Activated CD4-positive, alpha-beta memory T cell treated with anti-CD3 and anti-CD28 coated beads for 36 hours (primary cell): ENCODE measurements at regions not wholly inside any gene's neighbourhood (a gene's known extent, or its start where the extent isn't known, plus 50 kb on each side); places are given as distances from the start of the nearest gene placed in this dataset.
A peak's percentile ranks its signal among the peaks of the same experiment; 100 is the strongest.

Experiments
- CTCF ChIA-PET: fragments of 350-600 bp; sonication (Branson Sonifier 250); formaldehyde crosslinking; loops from one replicate; lab custom pipeline; 2021; ENCODE audit warnings: antibody characterized with exemption, inconsistent platforms; lab: Charles Lee
- POLR2A ChIA-PET: fragments of 350-600 bp; sonication (Branson Sonifier 250); formaldehyde crosslinking; loops from one replicate; lab custom pipeline; 2021; ENCODE audit warnings: antibody characterized with exemption; lab: Charles Lee
- DNase-seq: peaks from one replicate; pipeline ENCODE4 v3.0.0-alpha.2; 2020
- H3K27ac Mint-ChIP-seq: one replicate; pipeline ENCODE4 v1.8.0; 2021; ENCODE audit warnings: mixed read lengths
- H3K27me3 Mint-ChIP-seq: one replicate; pipeline ENCODE4 v1.8.0; 2021; ENCODE audit warnings: mixed read lengths
- H3K36me3 Mint-ChIP-seq: one replicate; pipeline ENCODE4 v1.8.0; 2021; ENCODE audit warnings: mixed read lengths
- H3K4me1 Mint-ChIP-seq: one replicate; pipeline ENCODE4 v1.8.0; 2021; ENCODE audit warnings: low read depth, mixed read lengths
- H3K4me3 Mint-ChIP-seq: one replicate; pipeline ENCODE4 v1.8.0; 2021; ENCODE audit warnings: mild to moderate bottlenecking, mixed read lengths
- H3K9me3 Mint-ChIP-seq: one replicate; pipeline ENCODE4 v1.8.0; 2021; ENCODE audit warnings: mixed read lengths
- intact Hi-C: fragments of 100-400 bp; cut with micrococcal nuclease; formaldehyde crosslinking; loops from one replicate; pipeline ENCODE4 v1.15.1; 2023

DNA sequence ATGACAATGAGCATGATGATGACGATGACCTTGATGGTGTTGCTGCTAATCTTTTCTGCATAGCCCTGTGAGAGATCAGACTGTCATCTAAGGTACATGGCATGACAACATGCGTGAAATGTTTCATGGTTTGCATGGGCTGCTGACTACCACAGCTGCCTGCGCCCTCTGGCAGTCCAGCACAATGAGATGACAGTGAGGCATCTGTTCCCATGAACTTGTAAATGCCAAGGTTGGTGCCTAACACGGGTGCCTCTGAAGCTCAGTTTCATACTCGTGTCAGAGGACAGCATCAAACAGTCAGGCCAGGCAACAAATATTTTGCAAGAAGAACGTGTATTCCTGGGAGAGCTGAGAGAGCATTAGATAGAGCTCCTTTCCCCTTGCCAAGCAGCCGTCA is 122.0 kb upstream of the PRKCQ start:
- ChIA-PET CTCF (no interaction called here), POLR2A (no interaction called here)
- H3K9me3 Mint-ChIP-seq = no peaks in the 10 kb centered on the region
- intact Hi-C loops = no loop called here
- H3K27ac Mint-ChIP-seq = no peak overlapping the region
- H3K27me3 Mint-ChIP-seq = peaks cover 14% of the 10 kb centered on the region
- no peaks in the 10 kb centered on the region for H3K4me1 Mint-ChIP-seq
- DNase-seq = no peak
- no peaks in the 10 kb centered on the region for H3K36me3 Mint-ChIP-seq
- no peak overlapping the region for H3K4me3 Mint-ChIP-seq

DNA sequence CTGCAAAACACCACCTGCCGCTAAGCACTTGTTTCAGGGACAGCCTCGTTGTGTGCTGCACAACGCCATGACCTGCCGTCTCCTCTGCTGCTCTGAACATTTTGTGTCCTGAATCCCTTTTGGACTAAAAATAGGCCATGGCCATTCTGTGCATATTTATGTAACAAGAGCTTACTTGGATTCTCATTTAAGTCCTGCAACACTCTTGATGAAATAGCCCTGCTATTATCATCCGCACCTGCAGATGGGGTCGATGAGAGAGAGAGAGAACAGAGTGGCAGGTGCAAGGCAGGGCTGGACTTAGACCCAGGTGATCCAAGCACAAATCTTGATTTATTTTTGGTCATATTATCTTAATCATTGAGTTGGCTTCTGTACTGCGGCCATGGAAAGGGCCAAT is 121.2 kb upstream of the PRKCQ start:
- H3K36me3 Mint-ChIP-seq = no peaks in the 10 kb centered on the region
- no peaks in the 10 kb centered on the region for H3K9me3 Mint-ChIP-seq
- POLR2A ChIA-PET = no interaction called here
- no peak overlapping the region for H3K27ac Mint-ChIP-seq
- DNase-seq = no peak
- CTCF ChIA-PET = no interaction called here
- H3K4me3 Mint-ChIP-seq = no peak overlapping the region
- no peaks in the 10 kb centered on the region for H3K4me1 Mint-ChIP-seq
- H3K27me3 Mint-ChIP-seq = peaks cover 11% of the 10 kb centered on the region
- intact Hi-C loops = no loop called here

DNA sequence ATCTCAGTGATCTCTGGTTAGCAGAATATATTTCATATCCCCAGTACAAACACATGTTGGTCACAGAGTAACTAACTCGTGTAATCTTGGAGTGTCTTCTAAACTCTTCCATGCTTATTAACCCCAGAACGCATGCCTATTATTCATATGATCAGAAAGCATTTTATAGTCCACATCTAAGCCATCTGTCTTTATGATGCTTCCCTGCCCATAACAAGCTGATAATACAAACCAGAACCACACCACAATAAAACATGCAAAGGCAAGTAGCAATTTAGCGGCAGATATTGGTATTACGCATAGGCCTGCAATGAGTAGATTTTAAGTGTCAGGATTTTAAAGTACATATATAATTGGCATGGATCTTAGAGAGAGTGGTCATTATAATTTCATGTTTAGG is 120.0 kb upstream of the PRKCQ start:
- Mint-ChIP-seq H3K27me3 (peaks cover 8% of the 10 kb centered on the region), H3K27ac (no peak overlapping the region), H3K36me3 (no peaks in the 10 kb centered on the region), H3K4me1 (peaks cover 5% of the 10 kb centered on the region), H3K9me3 (no peaks in the 10 kb centered on the region), H3K4me3 (no peak overlapping the region)
- POLR2A ChIA-PET = no interaction called here
- DNase-seq = no peak
- CTCF ChIA-PET = no interaction called here
- intact Hi-C loops = no loop called here

DNA sequence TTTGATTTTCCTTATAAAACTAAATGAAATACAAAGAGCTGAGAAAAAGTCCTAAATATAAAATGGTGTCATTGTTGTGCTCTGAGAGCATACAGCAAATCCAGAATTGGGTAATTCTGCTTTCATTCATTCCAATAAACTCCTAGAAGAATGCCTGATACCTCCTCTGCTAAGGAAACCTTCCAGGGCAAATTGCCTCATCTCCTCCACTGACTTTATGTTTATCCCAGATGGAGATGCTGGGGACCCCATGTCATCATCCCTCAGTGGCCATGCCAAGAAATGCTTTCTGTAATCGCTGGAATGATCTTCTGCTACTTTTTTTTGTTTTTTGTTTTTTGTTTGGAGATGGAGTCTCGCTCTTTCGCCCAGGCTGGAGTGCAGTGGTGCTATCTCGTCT is 119.3 kb upstream of the PRKCQ start:
- POLR2A ChIA-PET = no interaction called here
- peaks cover 6% of the 10 kb centered on the region for H3K27me3 Mint-ChIP-seq
- intact Hi-C loops = no loop called here
- H3K4me1 Mint-ChIP-seq = peaks cover 8% of the 10 kb centered on the region
- H3K9me3 Mint-ChIP-seq = no peaks in the 10 kb centered on the region
- no peak overlapping the region for H3K4me3 Mint-ChIP-seq
- DNase-seq = no peak
- no peaks in the 10 kb centered on the region for H3K36me3 Mint-ChIP-seq
- no peak overlapping the region for H3K27ac Mint-ChIP-seq
- CTCF ChIA-PET = no interaction called here

DNA sequence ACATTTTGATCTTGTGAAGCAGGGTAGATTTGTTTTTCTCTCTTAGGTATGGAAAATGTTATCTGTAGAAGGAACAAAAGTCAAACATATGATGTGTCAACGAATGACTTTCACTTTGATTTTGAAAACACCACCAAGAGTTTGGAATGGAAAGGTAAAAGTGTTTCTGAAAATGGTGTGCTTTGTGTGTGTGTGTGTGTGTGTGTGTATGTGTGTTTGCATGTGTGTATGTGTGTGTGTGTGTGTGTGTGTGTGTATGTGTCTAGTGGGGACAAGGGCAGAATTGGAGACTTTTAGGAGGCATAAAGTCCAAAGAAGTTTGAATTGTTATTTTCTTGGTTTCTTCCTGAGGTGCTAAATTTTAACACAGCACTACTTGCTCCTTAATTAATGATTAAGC is 115.4 kb upstream of the PRKCQ start:
- H3K27me3 Mint-ChIP-seq = peaks cover 7% of the 10 kb centered on the region
- ChIA-PET POLR2A (no interaction called here), CTCF (no interaction called here)
- no peaks in the 10 kb centered on the region for H3K9me3 Mint-ChIP-seq
- H3K4me1 Mint-ChIP-seq = peaks cover 8% of the 10 kb centered on the region
- H3K36me3 Mint-ChIP-seq = no peaks in the 10 kb centered on the region
- intact Hi-C loops = no loop called here
- DNase-seq = no peak
- no peak overlapping the region for H3K4me3 Mint-ChIP-seq
- H3K27ac Mint-ChIP-seq = no peak overlapping the region

DNA sequence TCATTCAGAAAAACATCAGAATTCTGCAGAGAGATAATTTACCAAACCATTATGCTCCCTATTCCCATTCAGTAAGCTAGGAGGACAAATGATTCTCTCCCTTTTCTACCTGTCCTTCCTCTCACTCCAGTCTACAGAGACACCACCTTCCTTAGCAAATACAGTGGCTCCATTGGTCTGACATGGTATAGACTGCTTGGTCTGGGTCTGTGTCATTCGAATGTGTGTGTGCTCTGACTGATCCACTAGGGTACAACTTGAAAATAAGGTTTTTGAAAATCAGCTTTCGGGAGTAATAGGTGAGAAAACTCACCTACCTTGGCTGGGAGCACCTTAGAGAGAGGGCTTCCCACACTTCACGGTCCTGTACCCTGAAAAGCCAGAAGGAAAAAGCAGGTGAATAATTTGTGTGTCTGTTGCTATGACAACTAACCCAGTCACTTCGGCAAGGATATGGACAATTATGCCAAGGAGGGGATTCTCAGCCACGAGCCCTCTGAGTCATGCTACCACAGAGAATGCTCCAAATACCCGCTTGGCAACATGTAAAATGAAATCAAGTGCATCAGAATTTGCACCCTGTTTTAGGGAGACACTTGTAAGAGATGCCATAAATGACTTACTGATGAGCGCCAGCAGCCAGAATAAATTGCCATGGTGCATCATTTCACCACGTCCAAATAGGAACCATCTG is 114.5 kb upstream of the PRKCQ start:
- POLR2A ChIA-PET = interaction anchor here (0.6 kb wide), 1 partner anchor 644 kb away, joined by 4 read pairs; no protein-coding TSS in a partner anchor
- H3K27ac Mint-ChIP-seq = no peak overlapping the region
- no peak overlapping the region for H3K4me3 Mint-ChIP-seq
- H3K9me3 Mint-ChIP-seq = no peaks in the 10 kb centered on the region
- no peaks in the 10 kb centered on the region for H3K36me3 Mint-ChIP-seq
- CTCF ChIA-PET = interaction anchor here (0.7 kb wide), 1 partner anchor 993 kb away, joined by 3 read pairs; no protein-coding TSS in a partner anchor
- H3K4me1 Mint-ChIP-seq = peaks cover 8% of the 10 kb centered on the region
- DNase-seq = peak; percentile 38
- peaks cover 5% of the 10 kb centered on the region for H3K27me3 Mint-ChIP-seq
- intact Hi-C loops = no loop called here

DNA sequence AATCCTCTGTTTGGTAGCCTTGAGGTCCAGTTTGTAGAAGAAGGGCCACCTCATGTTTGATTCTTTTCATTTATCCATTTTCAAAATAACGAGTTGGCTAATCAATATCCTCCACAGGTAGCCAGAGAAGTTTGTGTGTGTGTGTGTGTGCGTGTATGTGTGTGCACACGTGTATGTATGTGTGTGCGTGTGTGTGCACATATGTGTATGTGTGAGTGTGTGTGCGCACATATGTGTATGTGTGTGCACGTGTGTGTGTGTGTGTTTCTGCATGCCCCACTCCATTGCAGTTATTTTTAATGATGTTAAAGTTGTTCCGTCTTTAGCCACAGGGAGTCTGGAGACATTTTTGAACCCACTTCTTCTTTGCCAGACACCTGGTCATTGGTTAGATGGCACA is 112.8 kb upstream of the PRKCQ start:
- H3K27ac Mint-ChIP-seq = no peak overlapping the region
- H3K36me3 Mint-ChIP-seq = no peaks in the 10 kb centered on the region
- peaks cover 9% of the 10 kb centered on the region for H3K27me3 Mint-ChIP-seq
- CTCF ChIA-PET = no interaction called here
- DNase-seq = no peak
- intact Hi-C loops = no loop called here
- H3K4me3 Mint-ChIP-seq = no peak overlapping the region
- peaks cover 8% of the 10 kb centered on the region for H3K4me1 Mint-ChIP-seq
- H3K9me3 Mint-ChIP-seq = no peaks in the 10 kb centered on the region
- POLR2A ChIA-PET = no interaction called here

DNA sequence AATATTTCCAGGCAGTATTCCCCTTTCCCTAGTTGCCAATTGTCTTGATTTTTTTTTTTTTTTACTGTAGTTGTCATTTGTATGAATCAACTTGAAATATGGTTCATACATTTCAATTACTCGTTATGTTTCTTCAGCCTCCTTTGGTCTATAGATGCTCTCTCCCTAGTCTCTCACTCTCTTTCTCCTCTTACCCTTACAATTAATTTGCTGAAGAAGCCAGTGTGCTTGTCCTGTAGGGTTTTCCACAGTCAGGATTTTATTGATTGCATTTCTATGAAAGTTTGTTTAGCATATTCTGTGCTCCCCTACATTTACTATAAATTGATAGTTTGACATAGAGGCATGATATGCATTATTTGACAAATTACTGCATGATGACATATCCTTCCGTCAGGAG is 112.0 kb upstream of the PRKCQ start:
- no peak for DNase-seq
- peaks cover 10% of the 10 kb centered on the region for H3K27me3 Mint-ChIP-seq
- ChIA-PET POLR2A (no interaction called here), CTCF (no interaction called here)
- H3K4me1 Mint-ChIP-seq = peaks cover 8% of the 10 kb centered on the region
- H3K27ac Mint-ChIP-seq = no peak overlapping the region
- H3K36me3 Mint-ChIP-seq = no peaks in the 10 kb centered on the region
- no peaks in the 10 kb centered on the region for H3K9me3 Mint-ChIP-seq
- no peak overlapping the region for H3K4me3 Mint-ChIP-seq
- intact Hi-C loops = no loop called here

DNA sequence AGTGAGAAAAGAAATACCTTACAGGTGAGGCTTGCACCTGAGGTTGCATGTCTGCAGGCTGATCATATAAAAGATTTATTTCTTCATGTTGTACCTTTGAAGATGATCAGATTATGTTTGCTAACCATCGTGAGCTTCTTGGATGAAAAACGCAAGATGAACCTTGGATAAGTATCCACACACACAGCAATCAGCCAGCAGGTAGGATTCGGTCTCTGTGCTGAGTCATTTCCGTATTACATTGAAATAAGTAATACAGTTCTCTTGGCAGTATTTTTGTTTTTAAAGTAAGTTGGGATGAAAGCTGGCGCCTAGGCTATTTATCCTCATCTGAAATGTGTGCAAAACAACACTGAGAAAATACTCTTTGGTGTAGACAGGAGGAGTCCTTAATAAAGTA is 109.0 kb upstream of the PRKCQ start:
- Mint-ChIP-seq H3K4me3 (no peak overlapping the region), H3K4me1 (no peaks in the 10 kb centered on the region), H3K27me3 (peaks cover 10% of the 10 kb centered on the region), H3K9me3 (no peaks in the 10 kb centered on the region), H3K36me3 (no peaks in the 10 kb centered on the region), H3K27ac (no peak overlapping the region)
- no peak for DNase-seq
- CTCF ChIA-PET = interaction anchor here (1.0 to 1.4 kb wide), 2 partner anchors 9 to 12 kb away, joined by 3 to 4 read pairs; no protein-coding TSS in a partner anchor
- intact Hi-C loops = no loop called here
- POLR2A ChIA-PET = no interaction called here

DNA sequence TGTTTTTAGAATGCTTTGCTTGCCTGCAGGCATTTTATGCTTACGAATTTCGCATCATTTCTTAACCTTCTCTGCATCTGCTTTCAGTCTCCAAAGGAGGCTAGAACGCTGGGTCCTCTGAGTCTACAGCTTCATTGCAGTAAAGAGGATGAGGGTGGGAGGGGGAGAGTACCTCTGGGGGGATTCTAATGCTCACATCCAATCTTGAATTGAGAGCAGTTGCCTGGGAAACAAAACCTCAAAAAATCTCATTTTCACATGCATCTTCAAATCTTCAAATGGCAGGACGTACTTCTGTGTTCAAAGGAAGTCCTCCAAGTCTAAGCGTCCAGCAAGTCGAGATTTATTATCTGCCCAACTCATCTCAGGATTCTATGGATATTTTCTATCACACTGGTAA is 100.7 kb upstream of the PRKCQ start:
- CTCF ChIA-PET = interaction anchor here (1.0 to 1.6 kb wide), 4 partner anchors 13 to 273 kb away, joined by 3 to 10 read pairs (median 8); no protein-coding TSS in a partner anchor

DNA sequence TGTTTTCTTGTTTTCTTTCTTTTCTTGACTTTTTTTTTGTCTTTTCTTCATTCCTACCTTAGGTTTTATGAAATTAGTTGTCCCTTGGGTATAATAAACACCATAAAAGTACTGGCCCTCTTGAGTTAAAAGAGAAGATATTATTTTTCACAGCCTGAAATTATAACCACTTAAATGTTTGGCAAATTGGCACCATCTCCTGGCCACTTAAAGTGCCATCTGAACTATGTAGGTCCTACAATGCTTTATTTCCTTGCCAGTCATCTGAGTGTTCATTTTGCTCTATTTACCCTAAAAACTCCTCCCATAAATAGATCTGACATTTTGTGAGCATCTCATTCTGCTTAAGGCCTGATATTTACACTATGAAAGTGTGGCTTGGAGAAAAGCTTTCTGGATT is 98.9 kb upstream of the PRKCQ start:
- ChIA-PET POLR2A (interaction anchor here (0.7 to 1.4 kb wide), 2 partner anchors 258 to 268 kb away, joined by 3 to 6 read pairs; no protein-coding TSS in a partner anchor), CTCF (interaction anchor here (0.8 to 2.2 kb wide), 30 partner anchors 8 to 477 kb away, joined by 3 to 27 read pairs (median 5); partner anchors contain the start of genes PFKFB3 and PRKCQ)
- H3K9me3 Mint-ChIP-seq = no peaks in the 10 kb centered on the region
- peaks cover 6% of the 10 kb centered on the region for H3K27me3 Mint-ChIP-seq
- H3K36me3 Mint-ChIP-seq = no peaks in the 10 kb centered on the region
- no peak for DNase-seq
- H3K4me3 Mint-ChIP-seq = no peak overlapping the region
- intact Hi-C loops = loop anchor here (1.0 to 10.0 kb wide), 2 partner anchors 262 to 736 kb away; partner anchors contain the start of gene SFMBT2
- peaks cover 4% of the 10 kb centered on the region for H3K4me1 Mint-ChIP-seq
- no peak overlapping the region for H3K27ac Mint-ChIP-seq

More for the DNA sequence above, 100.7 kb upstream of the PRKCQ start:
- Mint-ChIP-seq H3K9me3 (no peaks in the 10 kb centered on the region), H3K27ac (no peak overlapping the region), H3K4me1 (peaks cover 4% of the 10 kb centered on the region), H3K27me3 (peaks cover 5% of the 10 kb centered on the region), H3K4me3 (no peak overlapping the region), H3K36me3 (no peaks in the 10 kb centered on the region)
- POLR2A ChIA-PET = no interaction called here
- intact Hi-C loops = no loop called here
- DNase-seq = no peak

DNA sequence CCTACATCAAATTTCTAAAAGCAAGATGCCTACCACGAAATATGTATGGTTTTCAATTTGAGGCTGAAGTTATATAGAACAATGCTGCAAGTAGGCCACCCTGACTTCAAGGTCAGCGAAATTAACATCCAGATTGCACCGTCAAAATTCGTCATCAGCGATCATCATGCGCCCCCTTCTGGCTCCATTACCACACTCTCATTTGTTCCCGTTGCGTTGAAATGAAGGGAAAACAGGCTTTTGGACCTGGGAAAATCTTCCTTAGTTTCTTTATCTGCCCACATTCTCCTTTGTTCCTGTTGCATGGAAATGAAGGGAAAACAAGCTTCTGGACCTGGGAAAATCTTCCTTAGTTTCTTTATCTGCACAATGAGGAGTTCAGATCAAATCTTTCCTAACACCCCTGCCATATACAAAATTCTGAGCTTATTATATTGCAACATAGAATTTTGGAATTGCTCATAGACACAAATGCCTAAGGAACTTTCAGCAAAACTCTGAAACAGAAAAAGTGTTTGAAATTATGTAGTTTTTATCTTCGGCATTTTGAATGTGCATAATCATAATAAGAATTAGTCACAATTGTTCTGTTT is 98.2 kb upstream of the PRKCQ start:
- CTCF ChIA-PET = interaction anchor here (0.6 to 2.2 kb wide), 25 partner anchors 9 to 557 kb away, joined by 3 to 27 read pairs (median 4); partner anchors contain the start of gene PRKCQ
- POLR2A ChIA-PET = no interaction called here
- Mint-ChIP-seq H3K4me1 (peaks cover 4% of the 10 kb centered on the region), H3K27ac (no peak overlapping the region), H3K4me3 (no peak overlapping the region), H3K27me3 (peaks cover 6% of the 10 kb centered on the region), H3K36me3 (no peaks in the 10 kb centered on the region), H3K9me3 (no peaks in the 10 kb centered on the region)
- intact Hi-C loops = loop anchor here (1.0 to 10.0 kb wide), 2 partner anchors 261 to 736 kb away; partner anchors contain the start of gene SFMBT2
- DNase-seq = peak; percentile 76
